ENCODE measurements at regions not wholly inside any gene's neighbourhood (a gene's known extent, or its start where the extent isn't known, plus 50 kb on each side); places are given as distances from the start of the nearest gene placed in this dataset.

DNA sequence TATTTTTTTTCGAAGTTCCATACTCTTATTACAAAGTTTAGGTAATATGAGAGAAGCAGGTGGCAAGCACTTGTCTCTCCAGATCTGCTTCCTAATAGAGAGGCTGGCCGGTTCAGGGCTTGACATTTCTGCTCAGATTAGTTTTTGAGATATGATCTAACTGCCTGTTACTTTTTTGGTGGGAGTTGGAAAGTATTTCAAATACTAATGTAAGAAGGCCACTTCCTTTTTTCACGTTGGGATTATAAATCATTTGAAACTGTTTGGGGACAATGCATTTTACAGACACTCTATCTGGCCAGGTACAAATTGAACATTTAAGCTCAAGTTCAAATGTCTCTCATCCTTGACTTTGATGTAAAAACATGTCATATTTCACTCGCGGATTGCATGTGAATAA lies 222.1 kb upstream of the SULF2 start:
- DNase-seq (ENCODE audit: low read depth, low spot score), result no peak
- H3K9ac ChIP-seq (ENCODE audit: insufficient read length, low read depth), result no peak overlapping the region
- no peak overlapping the region for H3K4me3 ChIP-seq (ENCODE audit: insufficient read length, low read depth)
- H3K9me3 ChIP-seq (ENCODE audit: insufficient read depth, low read length), result peaks cover 21% of the 10 kb centered on the region
- no peaks in the 10 kb centered on the region for H3K36me3 ChIP-seq (ENCODE audit: insufficient read depth, insufficient read length, low read length)
- peaks cover 3% of the 10 kb centered on the region for H3K4me1 ChIP-seq (ENCODE audit: insufficient read depth, insufficient read length)
- TF ChIP-seq SUZ12 (IDR thresholded peaks at IDR 0.05; ENCODE audit: extremely low read depth, insufficient read depth, insufficient read length), result no peak
- no peak for TF ChIP-seq ZNF274 (IDR thresholded peaks at IDR 0.05; ENCODE audit: low read depth, low read length)
- TF ChIP-seq YY1 (IDR thresholded peaks at IDR 0.05; ENCODE audit: insufficient read depth, insufficient read length), result no peak
- H3K27me3 ChIP-seq (ENCODE audit: insufficient read depth, insufficient read length), result no peaks in the 10 kb centered on the region

- H3K36me3 ChIP-seq (ENCODE audit: insufficient read depth, insufficient read length, low read length), result no peaks in the 10 kb centered on the region
- no peak overlapping the region for H3K4me3 ChIP-seq (ENCODE audit: insufficient read length, low read depth)
- no peaks in the 10 kb centered on the region for H3K27me3 ChIP-seq (ENCODE audit: insufficient read depth, insufficient read length)
- no peak for DNase-seq (ENCODE audit: low read depth, low spot score)
- H3K9me3 ChIP-seq (ENCODE audit: insufficient read depth, low read length), result peaks cover 15% of the 10 kb centered on the region; the same call in 1 of the 2 replicates
- peaks cover 3% of the 10 kb centered on the region for H3K4me1 ChIP-seq (ENCODE audit: insufficient read depth, insufficient read length)
- no peak for TF ChIP-seq SUZ12 (IDR thresholded peaks at IDR 0.05; ENCODE audit: extremely low read depth, insufficient read depth, insufficient read length)
- no peak for TF ChIP-seq YY1 (IDR thresholded peaks at IDR 0.05; ENCODE audit: insufficient read depth, insufficient read length)
- TF ChIP-seq ZNF274 (IDR thresholded peaks at IDR 0.05; ENCODE audit: low read depth, low read length), result no peak
- no peak overlapping the region for H3K9ac ChIP-seq (ENCODE audit: insufficient read length, low read depth)
Measured at GRCh38 chr20:48006036-48006833, 221.0 kb upstream of the SULF2 start.

DNA sequence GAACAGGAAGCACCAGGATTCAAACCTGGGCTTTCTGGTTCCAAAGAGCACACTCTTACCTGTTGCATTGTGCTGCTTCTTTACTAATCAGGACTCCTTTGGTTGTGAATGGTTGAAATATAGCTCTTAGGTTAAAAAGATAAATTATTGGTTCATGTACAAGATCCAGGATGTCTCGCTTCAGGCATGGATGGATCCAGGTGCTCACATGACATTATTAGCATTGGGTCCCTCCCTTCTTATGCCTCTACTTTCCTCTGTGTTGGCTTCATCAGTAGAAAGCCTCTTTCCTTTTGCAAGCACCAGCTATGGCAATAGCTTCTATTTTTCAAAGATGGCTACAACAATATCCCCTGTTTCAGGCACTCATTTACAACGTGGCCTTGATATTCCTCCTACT lies 217.7 kb upstream of the SULF2 start:
- no peak for DNase-seq (ENCODE audit: low read depth, low spot score)
- Histone ChIP-seq H3K9me3 (ENCODE audit: insufficient read depth, low read length) (peaks cover 7% of the 10 kb centered on the region; the same call in 1 of the 2 replicates), H3K27me3 (ENCODE audit: insufficient read depth, insufficient read length) (no peaks in the 10 kb centered on the region), H3K4me1 (ENCODE audit: insufficient read depth, insufficient read length) (peaks cover 3% of the 10 kb centered on the region), H3K4me3 (ENCODE audit: insufficient read length, low read depth) (no peak overlapping the region), H3K9ac (ENCODE audit: insufficient read length, low read depth) (no peak overlapping the region), H3K36me3 (ENCODE audit: insufficient read depth, insufficient read length, low read length) (no peaks in the 10 kb centered on the region)
- TF ChIP-seq YY1 (IDR thresholded peaks at IDR 0.05; ENCODE audit: insufficient read depth, insufficient read length) (no peak), SUZ12 (IDR thresholded peaks at IDR 0.05; ENCODE audit: extremely low read depth, insufficient read depth, insufficient read length) (no peak), ZNF274 (IDR thresholded peaks at IDR 0.05; ENCODE audit: low read depth, low read length) (no peak)

DNA sequence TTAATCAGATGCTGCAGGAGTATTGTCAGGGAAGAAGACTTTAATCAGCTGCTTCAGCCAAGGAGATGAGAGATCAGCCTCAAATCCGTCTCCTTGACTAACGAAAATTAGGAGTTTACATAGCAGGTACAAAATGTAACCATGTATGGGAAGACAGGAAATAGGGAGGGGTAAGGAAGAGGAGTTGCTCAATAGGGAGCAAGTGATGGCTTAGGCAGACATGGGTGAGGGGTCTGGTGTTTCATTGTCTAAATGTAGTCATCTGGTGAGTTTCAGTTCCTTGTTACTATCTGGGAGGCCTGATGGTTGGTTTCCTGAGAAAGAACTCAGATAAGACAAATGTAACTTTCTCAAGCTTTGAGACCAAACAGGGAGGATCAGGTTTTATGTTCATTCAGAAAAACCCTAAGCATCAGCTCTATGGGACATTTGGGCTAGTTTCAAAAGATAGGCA lies 217.3 kb upstream of the SULF2 start:
- no peak for DNase-seq (ENCODE audit: low read depth, low spot score)
- Histone ChIP-seq H3K36me3 (ENCODE audit: insufficient read depth, insufficient read length, low read length) (no peaks in the 10 kb centered on the region), H3K4me1 (ENCODE audit: insufficient read depth, insufficient read length) (peaks cover 3% of the 10 kb centered on the region), H3K9me3 (ENCODE audit: insufficient read depth, low read length) (peaks cover 2% of the 10 kb centered on the region; the same call in 1 of the 2 replicates), H3K9ac (ENCODE audit: insufficient read length, low read depth) (no peak overlapping the region), H3K4me3 (ENCODE audit: insufficient read length, low read depth) (no peak overlapping the region), H3K27me3 (ENCODE audit: insufficient read depth, insufficient read length) (no peaks in the 10 kb centered on the region)
- TF ChIP-seq ZNF274 (IDR thresholded peaks at IDR 0.05; ENCODE audit: low read depth, low read length), result no peak
- no peak for TF ChIP-seq YY1 (IDR thresholded peaks at IDR 0.05; ENCODE audit: insufficient read depth, insufficient read length)
- TF ChIP-seq SUZ12 (IDR thresholded peaks at IDR 0.05; ENCODE audit: extremely low read depth, insufficient read depth, insufficient read length), result no peak

GRCh38 chr20:47999166-47999565 lies 213.9 kb upstream of the SULF2 start:
- peaks cover 7% of the 10 kb centered on the region; the same call in 1 of the 2 replicates for H3K9me3 ChIP-seq (ENCODE audit: insufficient read depth, low read length)
- no peaks in the 10 kb centered on the region for H3K27me3 ChIP-seq (ENCODE audit: insufficient read depth, insufficient read length)
- TF ChIP-seq SUZ12 (IDR thresholded peaks at IDR 0.05; ENCODE audit: extremely low read depth, insufficient read depth, insufficient read length) (no peak), YY1 (IDR thresholded peaks at IDR 0.05; ENCODE audit: insufficient read depth, insufficient read length) (no peak), ZNF274 (IDR thresholded peaks at IDR 0.05; ENCODE audit: low read depth, low read length) (no peak)
- H3K9ac ChIP-seq (ENCODE audit: insufficient read length, low read depth), result no peak overlapping the region
- no peak for DNase-seq (ENCODE audit: low read depth, low spot score)
- no peaks in the 10 kb centered on the region for H3K36me3 ChIP-seq (ENCODE audit: insufficient read depth, insufficient read length, low read length)
- no peaks in the 10 kb centered on the region for H3K4me1 ChIP-seq (ENCODE audit: insufficient read depth, insufficient read length)
- no peak overlapping the region for H3K4me3 ChIP-seq (ENCODE audit: insufficient read length, low read depth)

- DNase-seq (ENCODE audit: low read depth, low spot score), result no peak
- H3K27me3 ChIP-seq (ENCODE audit: insufficient read depth, insufficient read length), result no peaks in the 10 kb centered on the region
- no peaks in the 10 kb centered on the region for H3K4me1 ChIP-seq (ENCODE audit: insufficient read depth, insufficient read length)
- peaks cover 11% of the 10 kb centered on the region; the same call in 1 of the 2 replicates for H3K9me3 ChIP-seq (ENCODE audit: insufficient read depth, low read length)
- no peak overlapping the region for H3K4me3 ChIP-seq (ENCODE audit: insufficient read length, low read depth)
- no peaks in the 10 kb centered on the region for H3K36me3 ChIP-seq (ENCODE audit: insufficient read depth, insufficient read length, low read length)
- no peak overlapping the region for H3K9ac ChIP-seq (ENCODE audit: insufficient read length, low read depth)
- TF ChIP-seq YY1 (IDR thresholded peaks at IDR 0.05; ENCODE audit: insufficient read depth, insufficient read length) (no peak), ZNF274 (IDR thresholded peaks at IDR 0.05; ENCODE audit: low read depth, low read length) (no peak), SUZ12 (IDR thresholded peaks at IDR 0.05; ENCODE audit: extremely low read depth, insufficient read depth, insufficient read length) (no peak)
Measured at GRCh38 chr20:47998736-47999135, 213.5 kb upstream of the SULF2 start.

DNA sequence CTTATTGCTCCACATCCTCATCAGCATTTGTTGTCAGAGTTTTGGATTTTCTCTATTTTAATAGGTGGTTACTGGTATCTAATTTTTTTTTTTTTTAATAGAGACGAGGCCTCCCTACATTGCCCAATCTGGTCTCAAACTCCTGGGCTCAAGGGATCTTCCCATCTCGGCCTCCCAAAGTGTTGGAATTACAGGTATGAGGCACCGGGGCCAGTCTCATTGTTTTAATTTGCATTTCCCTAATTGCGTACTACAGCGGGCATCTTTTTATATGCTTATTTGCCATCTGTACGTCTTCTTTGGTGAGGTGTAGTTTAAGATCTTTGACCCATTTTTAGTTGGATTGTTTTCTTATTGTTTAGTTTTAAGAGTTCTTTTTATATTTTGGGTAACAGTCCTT lies 210.4 kb upstream of the SULF2 start:
- Histone ChIP-seq H3K4me1 (ENCODE audit: insufficient read depth, insufficient read length) (peaks cover 3% of the 10 kb centered on the region), H3K27me3 (ENCODE audit: insufficient read depth, insufficient read length) (no peaks in the 10 kb centered on the region), H3K9me3 (ENCODE audit: insufficient read depth, low read length) (peaks cover 25% of the 10 kb centered on the region; the same call in 1 of the 2 replicates), H3K4me3 (ENCODE audit: insufficient read length, low read depth) (no peak overlapping the region), H3K36me3 (ENCODE audit: insufficient read depth, insufficient read length, low read length) (no peaks in the 10 kb centered on the region), H3K9ac (ENCODE audit: insufficient read length, low read depth) (no peak overlapping the region)
- no peak for DNase-seq (ENCODE audit: low read depth, low spot score)
- no peak for TF ChIP-seq SUZ12 (IDR thresholded peaks at IDR 0.05; ENCODE audit: extremely low read depth, insufficient read depth, insufficient read length)
- TF ChIP-seq ZNF274 (IDR thresholded peaks at IDR 0.05; ENCODE audit: low read depth, low read length), result no peak
- no peak for TF ChIP-seq YY1 (IDR thresholded peaks at IDR 0.05; ENCODE audit: insufficient read depth, insufficient read length)
